K562 (cell line): ENCODE measurements at regions not wholly inside any gene's neighbourhood (a gene's known extent, or its start where the extent isn't known, plus 50 kb on each side); places are given as distances from the start of the nearest gene placed in this dataset.

Experiments
- CTCF ChIP-seq, 3 experiments: IDR thresholded peaks in 2 of 3; conservative IDR thresholded peaks in 1 of 3; 2 replicates each; pipeline ENCODE4 v1.5.1; 2011 to 2012; ENCODE audit warnings: low read length in 3 of 3, mild to moderate bottlenecking in 3 of 3, control low read depth in 2 of 3, improper control_type of control experiment in 1 of 3, inconsistent platforms in 1 of 3, low read depth in 1 of 3, mixed read lengths in 1 of 3, moderate library complexity in 1 of 3; ENCODE audit not compliant: insufficient read depth in 2 of 3
- EP300 ChIP-seq: IDR thresholded peaks from 2 replicates; pipeline ENCODE4 v1.6.1; 2012; ENCODE audit warnings: low read length, improper control_type of control experiment
- SETDB1 ChIP-seq: IDR thresholded peaks from one replicate; pipeline ENCODE4 v1.6.1; 2012; ENCODE audit warnings: low read length, control low read depth, inconsistent platforms

- TF ChIP-seq EP300 (no peak), SETDB1 (no peak), CTCF (IDR thresholded peaks at IDR 0.05 in 2 of 3, conservative IDR thresholded peaks at IDR 0.05 in 1 of 3; ENCODE audit: insufficient read depth in 2 of 3, low read depth in 1 of 3, low read length in 3 of 3) (no peak)
These were observed 289.7 kb upstream of the DCBLD2 start for GRCh38 chr3:99191186-99191585.
